ENCODE measurements at regions not wholly inside any gene's neighbourhood (a gene's known extent, or its start where the extent isn't known, plus 50 kb on each side); places are given as distances from the start of the nearest gene placed in this dataset.

DNA sequence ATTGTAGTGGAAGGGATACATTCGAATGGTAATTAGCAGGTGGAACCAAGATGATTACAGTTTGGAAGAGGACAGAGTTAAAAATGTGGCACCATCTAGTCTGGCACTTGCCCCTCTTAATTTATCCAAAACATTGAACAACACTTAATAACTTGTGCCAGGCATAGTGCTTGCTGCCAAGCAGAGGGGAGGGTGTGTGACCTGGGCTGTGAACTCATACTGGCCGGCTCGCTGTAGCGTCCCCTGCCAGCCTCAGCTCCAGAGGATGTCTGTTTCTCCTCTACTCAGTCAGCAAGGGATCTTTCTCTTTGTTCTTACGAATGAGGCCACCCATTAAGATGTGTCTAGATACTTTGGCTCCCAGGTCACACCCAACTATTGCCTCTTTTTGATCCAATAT lies 179.4 kb upstream of the INHBA start:
- no peaks in the 10 kb centered on the region for H3K79me2 ChIP-seq (ENCODE audit: control insufficient read depth, insufficient read depth, low read length)
- H2AFZ ChIP-seq (ENCODE audit: control insufficient read depth, low read length): no peak overlapping the region
- no peaks in the 10 kb centered on the region for H4K20me1 ChIP-seq (ENCODE audit: control insufficient read depth, extremely low read depth, insufficient read depth, low read length)
- no peaks in the 10 kb centered on the region for H3K27me3 ChIP-seq (ENCODE audit: control insufficient read depth, extremely low read depth, insufficient read depth, low read length)
- H3K4me2 ChIP-seq (ENCODE audit: control insufficient read depth, extremely low read depth, insufficient read depth, low read depth, low read length): no peak overlapping the region
- DNase-seq (ENCODE audit: low read depth, low spot score) (no peak), FAIRE-seq (no peak)
- peaks cover 28% of the 10 kb centered on the region for H3K4me1 ChIP-seq (ENCODE audit: control insufficient read depth, extremely low read depth, insufficient read depth, low read length)
- no peaks in the 10 kb centered on the region for H3K36me3 ChIP-seq (ENCODE audit: control insufficient read depth in 2 of 2, extremely low read depth in 1 of 2, insufficient read depth in 2 of 2, low read length in 2 of 2)
- H3K9me3 ChIP-seq (ENCODE audit: control insufficient read depth, low read depth, low read length): no peaks in the 10 kb centered on the region
- TF ChIP-seq EZH2 (IDR thresholded peaks at IDR 0.05; ENCODE audit: low read length): no peak
- no peak overlapping the region for H3K9ac ChIP-seq (ENCODE audit: control insufficient read depth, extremely low read depth, insufficient read depth, low read length)
- H3K4me3 ChIP-seq (ENCODE audit: control insufficient read depth in 2 of 3, extremely low read depth in 1 of 3, insufficient read depth in 2 of 3, low read depth in 1 of 3, low read length in 3 of 3): no peak overlapping the region
- H3K9me1 ChIP-seq (ENCODE audit: control insufficient read depth, extremely low read depth, insufficient read depth, low read length): no peaks in the 10 kb centered on the region
- dilution Hi-C loops (cut with MboI; ENCODE audit: extremely low pct_ligation_motif_present, low sequenced_read_pairs): no loop called here
- H3K27ac ChIP-seq (ENCODE audit: control insufficient read depth, insufficient read depth, low read length): no peak overlapping the region

GRCh38 chr7:41881331-41882130 lies 178.6 kb upstream of the INHBA start:
- no peak overlapping the region for H2AFZ ChIP-seq (ENCODE audit: control insufficient read depth, low read length)
- H3K9ac ChIP-seq (ENCODE audit: control insufficient read depth, extremely low read depth, insufficient read depth, low read length): no peak overlapping the region
- H3K27me3 ChIP-seq (ENCODE audit: control insufficient read depth, extremely low read depth, insufficient read depth, low read length): no peaks in the 10 kb centered on the region
- no peak overlapping the region for H3K4me3 ChIP-seq (ENCODE audit: control insufficient read depth in 2 of 3, extremely low read depth in 1 of 3, insufficient read depth in 2 of 3, low read depth in 1 of 3, low read length in 3 of 3)
- no peak overlapping the region for H3K4me2 ChIP-seq (ENCODE audit: control insufficient read depth, extremely low read depth, insufficient read depth, low read depth, low read length)
- no peaks in the 10 kb centered on the region for H3K79me2 ChIP-seq (ENCODE audit: control insufficient read depth, insufficient read depth, low read length)
- H3K9me1 ChIP-seq (ENCODE audit: control insufficient read depth, extremely low read depth, insufficient read depth, low read length): no peaks in the 10 kb centered on the region
- H3K4me1 ChIP-seq (ENCODE audit: control insufficient read depth, extremely low read depth, insufficient read depth, low read length): peaks cover 21% of the 10 kb centered on the region
- no peak for FAIRE-seq
- H3K9me3 ChIP-seq (ENCODE audit: control insufficient read depth, low read depth, low read length): no peaks in the 10 kb centered on the region
- no peaks in the 10 kb centered on the region for H3K36me3 ChIP-seq (ENCODE audit: control insufficient read depth in 2 of 2, extremely low read depth in 1 of 2, insufficient read depth in 2 of 2, low read length in 2 of 2)
- TF ChIP-seq CTCF (optimal IDR thresholded peaks at IDR 0.05 in 1 of 3, IDR thresholded peaks at IDR 0.05 in 1 of 3, conservative IDR thresholded peaks at IDR 0.05 in 1 of 3; ENCODE audit: extremely low read depth in 1 of 3, insufficient read depth in 2 of 3, low read length in 3 of 3) (no peak), EZH2 (IDR thresholded peaks at IDR 0.05; ENCODE audit: low read length) (no peak)
- no peak for DNase-seq (ENCODE audit: low read depth, low spot score)
- no peak overlapping the region for H3K27ac ChIP-seq (ENCODE audit: control insufficient read depth, insufficient read depth, low read length)
- dilution Hi-C loops (cut with MboI; ENCODE audit: extremely low pct_ligation_motif_present, low sequenced_read_pairs): no loop called here
- no peaks in the 10 kb centered on the region for H4K20me1 ChIP-seq (ENCODE audit: control insufficient read depth, extremely low read depth, insufficient read depth, low read length)

GRCh38 chr7:41880107-41880506 lies 177.2 kb upstream of the INHBA start:
- Histone ChIP-seq H3K27me3 (ENCODE audit: control insufficient read depth, extremely low read depth, insufficient read depth, low read length) (no peaks in the 10 kb centered on the region), H3K9me1 (ENCODE audit: control insufficient read depth, extremely low read depth, insufficient read depth, low read length) (no peaks in the 10 kb centered on the region), H3K27ac (ENCODE audit: control insufficient read depth, insufficient read depth, low read length) (no peak overlapping the region), H3K9me3 (ENCODE audit: control insufficient read depth, low read depth, low read length) (no peaks in the 10 kb centered on the region), H3K4me2 (ENCODE audit: control insufficient read depth, extremely low read depth, insufficient read depth, low read depth, low read length) (no peak overlapping the region), H3K9ac (ENCODE audit: control insufficient read depth, extremely low read depth, insufficient read depth, low read length) (no peak overlapping the region), H4K20me1 (ENCODE audit: control insufficient read depth, extremely low read depth, insufficient read depth, low read length) (no peaks in the 10 kb centered on the region), H2AFZ (ENCODE audit: control insufficient read depth, low read length) (no peak overlapping the region), H3K79me2 (ENCODE audit: control insufficient read depth, insufficient read depth, low read length) (no peaks in the 10 kb centered on the region), H3K4me1 (ENCODE audit: control insufficient read depth, extremely low read depth, insufficient read depth, low read length) (peaks cover 7% of the 10 kb centered on the region), H3K36me3 (ENCODE audit: control insufficient read depth in 2 of 2, extremely low read depth in 1 of 2, insufficient read depth in 2 of 2, low read length in 2 of 2) (no peaks in the 10 kb centered on the region), H3K4me3 (ENCODE audit: control insufficient read depth in 2 of 3, extremely low read depth in 1 of 3, insufficient read depth in 2 of 3, low read depth in 1 of 3, low read length in 3 of 3) (no peak overlapping the region)
- FAIRE-seq (no peak), DNase-seq (ENCODE audit: low read depth, low spot score) (no peak)
- no peak for TF ChIP-seq EZH2 (IDR thresholded peaks at IDR 0.05; ENCODE audit: low read length)
- TF ChIP-seq CTCF (optimal IDR thresholded peaks at IDR 0.05 in 1 of 3, IDR thresholded peaks at IDR 0.05 in 1 of 3, conservative IDR thresholded peaks at IDR 0.05 in 1 of 3; ENCODE audit: extremely low read depth in 1 of 3, insufficient read depth in 2 of 3, low read length in 3 of 3): no peak
- dilution Hi-C loops (cut with MboI; ENCODE audit: extremely low pct_ligation_motif_present, low sequenced_read_pairs): no loop called here

Measured in keratinocyte (primary cell).